Stomach (tissue), 8 donors: ENCODE measurements at regions not wholly inside any gene's neighbourhood (a gene's known extent, or its start where the extent isn't known, plus 50 kb on each side); places are given as distances from the start of the nearest gene placed in this dataset.

Experiments
- DNase-seq, 2 donors: peaks; one replicate each; pipeline versions ENCODE4 v3.0.0 to v3.0.0-alpha.2; 2013 to 2019
- H3K27ac ChIP-seq, 5 donors: fragments of 200-600 bp in 4 of 5; sonication (generic) in 4 of 5; one replicate each; pipeline ENCODE4 v1.5.1; 2013 to 2019; ENCODE audit warnings: mild to moderate bottlenecking in 1 of 5, moderate library complexity in 1 of 5
- H3K27me3 ChIP-seq, 3 donors: fragments of 200-600 bp; sonication (generic); one replicate each; pipeline ENCODE4 v1.5.1; 2017 to 2019; ENCODE audit warnings: mixed run types in 1 of 3
- H3K36me3 ChIP-seq, 4 donors: fragments of 200-600 bp; sonication (generic); 1 replicate in 3 of 4; 2 replicates in 1 of 4; pipeline ENCODE4 v1.5.1; 2016 to 2019
- H3K4me1 ChIP-seq, 4 donors: fragments of 200-600 bp; sonication (generic); one replicate each; pipeline ENCODE4 v1.5.1; 2016 to 2019
- H3K4me3 ChIP-seq, 4 donors: fragments of 200-600 bp; sonication (generic) in 3 of 4; one replicate each; pipeline ENCODE4 v1.5.1; 2016 to 2019; ENCODE audit warnings: mild to moderate bottlenecking in 1 of 4
- H3K9me3 ChIP-seq, 4 donors: fragments of 200-600 bp; sonication (generic); one replicate each; pipeline ENCODE4 v1.5.1; 2016 to 2019
- EP300 ChIP-seq: sonication (generic); formaldehyde crosslinking; IDR thresholded peaks from one replicate; pipeline ENCODE4 v1.6.1; 2017; ENCODE audit warnings: antibody characterized with exemption
- POLR2A ChIP-seq, 4 donors: fragments of 450-650 bp; IDR thresholded peaks; one replicate each; pipeline ENCODE4 v1.6.1; 2016; ENCODE audit warnings: antibody characterized with exemption in 4 of 4, control low read depth in 2 of 4, mild to moderate bottlenecking in 1 of 4, moderate library complexity in 1 of 4
- POLR2AphosphoS5 ChIP-seq, 3 donors: sonication (generic); formaldehyde crosslinking; IDR thresholded peaks; one replicate each; pipeline ENCODE4 v1.6.1; 2016; ENCODE audit warnings: antibody characterized with exemption in 3 of 3
- WGBS, 5 donors: extraction: QIAGEN DNeasy Blood & Tissue Kit in 3 of 5; methylation state at CpG; one replicate each; pipeline versions ENCODE4 v1.1.5 to v1.1.7; 2013 to 2018; 5-methylcytosine and 5-hydroxymethylcytosine counted together
- intact Hi-C: fragments of 100-400 bp; cut with DNase I; formaldehyde crosslinking; loops from one replicate; pipeline ENCODE4 v1.15.1; 2023; ENCODE audit warnings: low total_unique reads
- TF ChIP-seq, protein P1 (sequence below), 7 experiments: fragments of 450-650 bp in 4 of 7; fragments of 200-600 bp in 3 of 7; sonication (generic) in 3 of 7; IDR thresholded peaks; one replicate each; pipeline ENCODE4 v1.5.1; 2016 to 2019; ENCODE audit warnings: antibody characterized with exemption in 7 of 7, control low read depth in 2 of 7, mild to moderate bottlenecking in 1 of 7
- donor health status: healthy with polysubstance abuse.
- donor health status: Bipolar disorder and iron deficiency.
- donor health status: healthy.

DNA sequence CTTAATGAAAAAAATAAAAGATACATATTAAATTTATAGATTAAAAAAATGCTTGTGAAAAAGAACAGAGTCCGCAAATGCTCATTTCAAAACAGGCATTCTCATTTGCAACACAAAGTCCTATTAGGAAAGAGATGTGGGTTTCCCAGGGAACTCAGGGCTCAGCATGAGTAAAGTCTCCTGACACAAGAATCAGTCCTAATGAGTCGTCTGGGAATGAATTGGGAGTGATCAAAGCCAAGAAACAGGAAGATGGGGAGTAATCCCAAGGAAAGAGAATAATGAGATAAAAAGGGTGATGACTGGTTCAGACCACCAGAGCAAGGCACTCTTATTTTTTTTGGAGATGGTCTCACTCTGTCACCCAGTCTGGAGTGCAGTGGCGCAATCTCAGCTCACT lies 443.7 kb downstream of the NR2F2 start:
- H3K27ac ChIP-seq: no peak overlapping the region
- H3K4me1 ChIP-seq: no peaks in the 10 kb centered on the region
- TF ChIP-seq, protein P1, sequence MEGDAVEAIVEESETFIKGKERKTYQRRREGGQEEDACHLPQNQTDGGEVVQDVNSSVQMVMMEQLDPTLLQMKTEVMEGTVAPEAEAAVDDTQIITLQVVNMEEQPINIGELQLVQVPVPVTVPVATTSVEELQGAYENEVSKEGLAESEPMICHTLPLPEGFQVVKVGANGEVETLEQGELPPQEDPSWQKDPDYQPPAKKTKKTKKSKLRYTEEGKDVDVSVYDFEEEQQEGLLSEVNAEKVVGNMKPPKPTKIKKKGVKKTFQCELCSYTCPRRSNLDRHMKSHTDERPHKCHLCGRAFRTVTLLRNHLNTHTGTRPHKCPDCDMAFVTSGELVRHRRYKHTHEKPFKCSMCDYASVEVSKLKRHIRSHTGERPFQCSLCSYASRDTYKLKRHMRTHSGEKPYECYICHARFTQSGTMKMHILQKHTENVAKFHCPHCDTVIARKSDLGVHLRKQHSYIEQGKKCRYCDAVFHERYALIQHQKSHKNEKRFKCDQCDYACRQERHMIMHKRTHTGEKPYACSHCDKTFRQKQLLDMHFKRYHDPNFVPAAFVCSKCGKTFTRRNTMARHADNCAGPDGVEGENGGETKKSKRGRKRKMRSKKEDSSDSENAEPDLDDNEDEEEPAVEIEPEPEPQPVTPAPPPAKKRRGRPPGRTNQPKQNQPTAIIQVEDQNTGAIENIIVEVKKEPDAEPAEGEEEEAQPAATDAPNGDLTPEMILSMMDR (IDR thresholded peaks at IDR 0.05): no peak
- no peak for TF ChIP-seq EP300
- no peak for TF ChIP-seq POLR2AphosphoS5 (IDR thresholded peaks at IDR 0.05)
- no peak for TF ChIP-seq POLR2A (IDR thresholded peaks at IDR 0.05)
- no peak for DNase-seq
- no peak overlapping the region for H3K4me3 ChIP-seq
- intact Hi-C loops: loop anchor here (10.0 kb wide), 1 partner anchor 61 kb away; no protein-coding TSS in a partner anchor
- WGBS, 5 donors: 71 to 77% (median 75%) methylated on average over 3 of the region's 3 CpGs
- H3K9me3 ChIP-seq: no peaks in the 10 kb centered on the region
- H3K36me3 ChIP-seq: no peaks in the 10 kb centered on the region
- H3K27me3 ChIP-seq: no peaks in the 10 kb centered on the region

DNA sequence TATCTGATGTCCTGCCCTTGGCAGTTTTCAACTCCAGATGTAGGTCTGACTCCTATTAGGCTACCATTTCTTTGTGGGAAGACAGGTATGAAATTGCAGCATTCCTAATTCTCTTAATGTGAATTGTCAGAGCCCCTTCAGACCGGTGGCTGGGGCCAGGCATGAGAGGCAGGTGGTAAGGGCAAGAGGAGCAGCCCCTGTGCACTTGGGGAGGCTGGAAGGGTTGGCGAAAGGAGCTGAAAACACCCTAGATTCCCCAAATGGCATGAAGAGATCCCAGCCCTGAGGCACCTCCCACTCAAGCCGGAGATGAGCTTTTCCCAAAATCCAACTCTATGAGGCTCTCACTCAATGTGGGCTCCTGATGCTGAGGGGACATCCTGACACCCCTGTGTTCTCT lies 453.2 kb downstream of the NR2F2 start:
- Histone ChIP-seq H3K4me1 (no peaks in the 10 kb centered on the region), H3K9me3 (no peaks in the 10 kb centered on the region), H3K27ac (no peak overlapping the region), H3K4me3 (no peak overlapping the region), H3K36me3 (no peaks in the 10 kb centered on the region), H3K27me3 (no peaks in the 10 kb centered on the region)
- intact Hi-C loops: no loop called here
- WGBS, 5 donors: 84 to 99% (median 88%) methylated on average over 3 of the region's 3 CpGs
- DNase-seq: no peak
- TF ChIP-seq POLR2AphosphoS5 (IDR thresholded peaks at IDR 0.05): no peak
- TF ChIP-seq, protein P1 (IDR thresholded peaks at IDR 0.05): no peak
- TF ChIP-seq EP300: no peak
- no peak for TF ChIP-seq POLR2A (IDR thresholded peaks at IDR 0.05)

DNA sequence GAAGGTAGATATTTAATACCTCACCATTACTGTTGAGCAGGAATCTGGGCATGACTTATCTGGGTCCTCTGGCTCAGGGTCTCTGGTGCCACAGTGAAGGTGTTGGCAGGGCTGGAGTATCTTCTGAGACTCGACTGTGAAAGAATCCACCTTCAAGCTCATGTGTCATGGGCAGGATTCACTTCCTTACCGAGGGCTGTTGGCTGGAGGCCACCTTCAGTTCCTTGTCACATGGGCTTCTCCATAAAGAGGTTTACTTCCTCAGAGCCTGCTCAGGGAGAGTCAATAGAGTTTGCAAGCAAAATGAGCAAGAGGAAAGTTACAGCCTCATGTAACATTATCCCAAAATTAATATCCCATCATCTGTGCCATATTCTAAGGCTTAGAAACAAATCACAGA lies 459.5 kb downstream of the NR2F2 start:
- no peaks in the 10 kb centered on the region for H3K4me1 ChIP-seq
- H3K27ac ChIP-seq: no peak overlapping the region
- 0 to 33% (median 26%) methylated on average over 2 of the region's 2 CpGs for WGBS, 5 donors
- intact Hi-C loops: no loop called here
- no peaks in the 10 kb centered on the region for H3K27me3 ChIP-seq
- DNase-seq: peak in 1 of 2 donors; percentile 10
- TF ChIP-seq, protein P1 (IDR thresholded peaks at IDR 0.05): no peak
- no peak overlapping the region for H3K4me3 ChIP-seq
- no peaks in the 10 kb centered on the region for H3K36me3 ChIP-seq
- H3K9me3 ChIP-seq: no peaks in the 10 kb centered on the region

DNA sequence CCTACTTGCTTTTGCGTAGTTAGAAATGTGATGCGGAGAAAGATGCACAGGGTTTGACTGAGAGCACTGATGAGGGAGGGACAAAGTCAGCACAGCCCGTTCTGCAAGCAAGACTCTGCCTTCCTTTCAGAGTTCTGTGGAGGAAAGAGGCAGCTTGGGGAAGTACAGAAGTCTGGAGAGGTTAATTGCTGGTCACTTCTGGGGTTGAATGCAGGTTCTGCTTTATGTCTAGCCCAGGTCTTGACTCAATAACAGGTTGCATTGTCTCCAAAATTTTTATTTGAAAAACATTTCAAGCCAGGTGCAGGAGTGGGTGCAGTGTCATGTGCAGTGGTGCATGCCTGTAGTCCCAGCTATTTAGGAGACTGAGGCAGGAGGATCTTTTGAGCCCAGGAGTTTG lies 461.7 kb downstream of the NR2F2 start:
- Histone ChIP-seq H3K4me1 (no peaks in the 10 kb centered on the region), H3K27me3 (no peaks in the 10 kb centered on the region), H3K9me3 (no peaks in the 10 kb centered on the region), H3K27ac (no peak overlapping the region), H3K4me3 (no peak overlapping the region), H3K36me3 (no peaks in the 10 kb centered on the region)
- no peak for DNase-seq
- TF ChIP-seq EP300 (no peak), POLR2AphosphoS5 (IDR thresholded peaks at IDR 0.05) (no peak), POLR2A (IDR thresholded peaks at IDR 0.05) (no peak)
- TF ChIP-seq, protein P1 (IDR thresholded peaks at IDR 0.05): no peak
- intact Hi-C loops: no loop called here
- 58 to 83% (median 78%) methylated on average over 3 of the region's 3 CpGs for WGBS, 5 donors
